ACC112 (cell line): ENCODE measurements at regions not wholly inside any gene's neighbourhood (a gene's known extent, or its start where the extent isn't known, plus 50 kb on each side); places are given as distances from the start of the nearest gene placed in this dataset.

Experiments used
- H2AFZ ChIP-seq: fragments of 200-600 bp; sonication (generic); one replicate; pipeline ENCODE4 v1.6.0; 2017; ENCODE audit warnings: antibody characterized with exemption, low read length; ENCODE audit not compliant: unreplicated experiment
- H3K27ac ChIP-seq: fragments of 200-600 bp; sonication (generic); 2 replicates; pipeline ENCODE4 v1.5.1; 2014; ENCODE audit warnings: low read depth, mild to moderate bottlenecking, antibody characterized with exemption, low read length, moderate library complexity
- H3K27me3 ChIP-seq: fragments of 200-600 bp; sonication (generic); 2 replicates; pipeline ENCODE4 v1.6.1; 2014; ENCODE audit warnings: mild to moderate bottlenecking, antibody characterized with exemption, low read length, moderate library complexity, mixed read lengths; ENCODE audit not compliant: insufficient read depth
- H3K36me3 ChIP-seq: fragments of 200-600 bp; sonication (generic); 2 replicates; pipeline ENCODE4 v1.6.1; 2016; ENCODE audit warnings: mild to moderate bottlenecking, antibody characterized with exemption, low read length, moderate library complexity, mixed read lengths; ENCODE audit not compliant: insufficient read depth
- H3K4me1 ChIP-seq: fragments of 200-600 bp; sonication (generic); one replicate; pipeline ENCODE4 v1.6.1; 2016; ENCODE audit warnings: low read length, mixed read lengths; ENCODE audit not compliant: insufficient read depth, unreplicated experiment, control insufficient read depth
- H3K4me3 ChIP-seq: fragments of 200-600 bp; sonication (generic); 2 replicates; pipeline ENCODE4 v1.5.1; 2014; ENCODE audit warnings: mild to moderate bottlenecking, low read depth, low read length
- H3K79me2 ChIP-seq: fragments of 200-600 bp; sonication (generic); one replicate; pipeline ENCODE4 v1.6.0; 2016; ENCODE audit warnings: low read length; ENCODE audit not compliant: control insufficient read depth, unreplicated experiment, insufficient read depth

GRCh38 chr2:42923580-42924417 is 131.4 kb upstream of the HAAO start:
- H2AFZ ChIP-seq: peak overlapping the region; percentile 14
- peaks cover 49% of the 10 kb centered on the region for H3K4me1 ChIP-seq
- H3K79me2 ChIP-seq: no peaks in the 10 kb centered on the region
- no peaks in the 10 kb centered on the region for H3K27me3 ChIP-seq
- H3K27ac ChIP-seq: peak overlapping the region; percentile 99
- no peak overlapping the region for H3K4me3 ChIP-seq
- no peaks in the 10 kb centered on the region for H3K36me3 ChIP-seq

DNA sequence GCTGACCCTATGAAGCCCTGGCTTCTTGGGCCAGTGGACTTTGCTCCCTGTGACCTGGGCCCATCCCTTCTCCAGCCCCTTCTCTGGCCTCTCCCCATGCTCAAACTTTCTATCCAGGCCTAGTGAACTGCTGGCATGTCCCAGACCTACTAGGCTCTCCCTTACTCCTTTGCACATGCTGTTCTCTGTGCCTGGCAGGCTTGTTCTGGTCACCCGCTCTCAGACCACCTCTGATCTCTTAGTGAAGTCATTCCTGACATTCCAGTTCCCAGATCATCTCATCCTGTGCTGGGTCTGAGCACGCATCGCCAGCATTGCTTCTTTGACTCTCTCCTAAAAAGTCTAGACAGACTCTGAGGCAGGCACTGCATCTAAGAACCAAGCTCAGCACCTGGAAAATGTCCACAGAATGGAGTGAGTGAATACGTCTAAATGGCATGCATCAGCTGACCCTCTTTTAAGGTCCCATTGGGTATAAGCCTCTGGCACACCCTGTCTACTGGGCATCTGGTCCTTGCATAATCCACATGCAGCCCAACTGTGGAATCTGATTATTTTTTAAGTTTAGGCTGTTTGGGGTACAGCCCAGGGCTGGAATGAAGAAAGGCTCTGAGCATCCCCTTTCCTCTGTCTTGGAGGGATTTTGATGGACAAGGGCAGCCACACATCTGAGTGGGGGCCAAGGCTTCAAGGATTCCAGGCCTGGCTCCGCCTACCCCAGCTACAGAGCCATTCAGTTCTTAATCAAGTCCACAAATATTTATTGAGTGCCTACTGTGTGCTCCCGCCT is 130.6 kb upstream of the HAAO start:
- H3K4me3 ChIP-seq: no peak overlapping the region
- H3K27ac ChIP-seq: peak overlapping the region; percentile 99
- H2AFZ ChIP-seq: no peak overlapping the region
- no peaks in the 10 kb centered on the region for H3K79me2 ChIP-seq
- H3K4me1 ChIP-seq: peaks cover 54% of the 10 kb centered on the region
- no peaks in the 10 kb centered on the region for H3K27me3 ChIP-seq
- no peaks in the 10 kb centered on the region for H3K36me3 ChIP-seq

GRCh38 chr2:42922293-42922692 is 129.9 kb upstream of the HAAO start:
- Histone ChIP-seq H3K4me3 (no peak overlapping the region), H3K4me1 (peaks cover 60% of the 10 kb centered on the region), H3K27ac (peak overlapping the region; percentile 99), H2AFZ (no peak overlapping the region), H3K79me2 (no peaks in the 10 kb centered on the region), H3K27me3 (no peaks in the 10 kb centered on the region), H3K36me3 (no peaks in the 10 kb centered on the region)

DNA sequence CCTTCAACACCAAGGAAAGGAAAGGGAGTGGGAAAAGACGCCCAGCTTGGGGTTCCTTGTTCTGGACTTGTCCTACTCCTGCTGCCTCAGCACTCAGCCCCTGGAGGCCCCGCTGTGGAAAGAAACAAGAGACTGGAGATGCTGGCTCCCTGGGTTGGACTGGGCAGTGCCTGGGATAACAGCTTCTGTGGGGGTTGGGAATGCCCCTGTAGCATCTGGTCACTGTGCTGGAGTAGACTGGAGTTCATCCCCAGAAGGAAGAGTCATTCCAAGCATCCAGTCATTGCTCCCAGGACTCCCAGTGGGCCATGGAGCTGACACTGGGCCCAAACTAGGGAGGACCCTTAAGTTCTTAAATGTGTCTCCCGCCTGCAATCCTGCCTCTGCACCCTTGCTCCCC is 129.3 kb upstream of the HAAO start:
- no peak overlapping the region for H3K4me3 ChIP-seq
- no peaks in the 10 kb centered on the region for H3K27me3 ChIP-seq
- no peaks in the 10 kb centered on the region for H3K36me3 ChIP-seq
- H2AFZ ChIP-seq: no peak overlapping the region
- H3K79me2 ChIP-seq: no peaks in the 10 kb centered on the region
- H3K27ac ChIP-seq: peak overlapping the region; percentile 99; the same call in 1 of the 2 replicates
- peaks cover 66% of the 10 kb centered on the region for H3K4me1 ChIP-seq

GRCh38 chr2:42921147-42921520 is 128.8 kb upstream of the HAAO start:
- no peaks in the 10 kb centered on the region for H3K36me3 ChIP-seq
- H3K79me2 ChIP-seq: no peaks in the 10 kb centered on the region
- H3K27ac ChIP-seq: no peak overlapping the region
- H3K4me3 ChIP-seq: no peak overlapping the region
- no peak overlapping the region for H2AFZ ChIP-seq
- no peaks in the 10 kb centered on the region for H3K27me3 ChIP-seq
- peaks cover 64% of the 10 kb centered on the region for H3K4me1 ChIP-seq

DNA sequence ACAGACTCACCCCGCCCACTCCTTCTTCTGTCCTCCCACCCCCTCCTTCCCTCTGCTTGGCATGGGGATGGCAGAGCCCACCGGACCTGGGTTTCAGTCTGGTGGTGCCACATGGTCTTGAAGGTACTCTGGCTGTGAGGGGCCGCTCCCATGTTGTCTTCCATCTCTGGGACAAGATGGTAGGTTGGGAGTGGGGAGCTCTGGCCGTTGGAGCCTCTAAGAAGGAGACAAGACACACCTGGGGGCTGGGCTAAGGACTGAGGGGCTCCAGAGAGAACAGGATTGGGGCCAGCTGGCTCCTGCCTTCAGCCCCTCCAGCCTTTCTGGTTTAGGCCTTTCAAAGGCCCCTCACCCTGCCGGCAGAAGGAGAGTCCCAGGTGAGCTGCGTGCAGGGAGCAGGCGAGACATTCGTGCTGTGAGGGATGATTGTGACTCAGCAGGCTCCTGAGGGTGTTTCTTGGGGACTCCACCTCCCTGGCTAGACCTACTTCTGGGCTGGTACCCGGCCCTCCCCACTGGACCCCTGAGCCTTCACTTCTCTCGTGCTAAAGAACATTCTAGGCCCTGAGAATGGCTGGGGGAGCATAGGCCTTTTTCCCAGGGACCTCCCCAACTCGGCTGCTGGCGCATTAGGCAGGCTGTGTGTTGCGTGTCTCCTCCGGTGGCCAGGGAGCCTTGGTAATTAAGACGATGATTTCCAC is 128.2 kb upstream of the HAAO start:
- no peaks in the 10 kb centered on the region for H3K27me3 ChIP-seq
- no peaks in the 10 kb centered on the region for H3K36me3 ChIP-seq
- no peaks in the 10 kb centered on the region for H3K79me2 ChIP-seq
- no peak overlapping the region for H3K4me3 ChIP-seq
- no peak overlapping the region for H2AFZ ChIP-seq
- no peak overlapping the region for H3K27ac ChIP-seq
- H3K4me1 ChIP-seq: peaks cover 59% of the 10 kb centered on the region

GRCh38 chr2:42918671-42919318 is 126.4 kb upstream of the HAAO start:
- H2AFZ ChIP-seq: no peak overlapping the region
- H3K36me3 ChIP-seq: no peaks in the 10 kb centered on the region
- no peak overlapping the region for H3K27ac ChIP-seq
- H3K27me3 ChIP-seq: no peaks in the 10 kb centered on the region
- no peaks in the 10 kb centered on the region for H3K79me2 ChIP-seq
- peaks cover 43% of the 10 kb centered on the region for H3K4me1 ChIP-seq
- no peak overlapping the region for H3K4me3 ChIP-seq

DNA sequence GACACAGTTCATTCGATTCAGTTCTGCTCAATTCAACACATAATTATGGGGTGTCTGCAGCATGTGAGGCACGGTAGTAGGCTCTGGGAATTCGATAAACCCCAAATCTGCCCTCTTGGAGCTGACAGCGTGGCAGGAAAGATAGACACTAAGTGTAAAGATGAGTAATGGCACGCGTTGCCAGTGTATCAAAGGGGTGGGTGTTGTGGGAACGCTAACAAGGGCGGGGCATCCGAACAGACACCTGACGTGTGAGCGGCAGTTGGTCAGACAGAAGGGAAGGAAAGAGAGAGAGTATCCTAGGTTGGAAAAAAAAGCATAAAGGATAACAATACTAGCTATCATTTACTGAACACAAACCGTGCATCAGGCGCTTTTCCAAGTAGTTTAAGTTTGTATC is 125.7 kb upstream of the HAAO start:
- Histone ChIP-seq H3K4me1 (peaks cover 42% of the 10 kb centered on the region), H3K27ac (peak overlapping the region; percentile 67), H3K36me3 (no peaks in the 10 kb centered on the region), H2AFZ (no peak overlapping the region), H3K4me3 (peak overlapping the region; percentile 48), H3K27me3 (no peaks in the 10 kb centered on the region), H3K79me2 (no peaks in the 10 kb centered on the region)

DNA sequence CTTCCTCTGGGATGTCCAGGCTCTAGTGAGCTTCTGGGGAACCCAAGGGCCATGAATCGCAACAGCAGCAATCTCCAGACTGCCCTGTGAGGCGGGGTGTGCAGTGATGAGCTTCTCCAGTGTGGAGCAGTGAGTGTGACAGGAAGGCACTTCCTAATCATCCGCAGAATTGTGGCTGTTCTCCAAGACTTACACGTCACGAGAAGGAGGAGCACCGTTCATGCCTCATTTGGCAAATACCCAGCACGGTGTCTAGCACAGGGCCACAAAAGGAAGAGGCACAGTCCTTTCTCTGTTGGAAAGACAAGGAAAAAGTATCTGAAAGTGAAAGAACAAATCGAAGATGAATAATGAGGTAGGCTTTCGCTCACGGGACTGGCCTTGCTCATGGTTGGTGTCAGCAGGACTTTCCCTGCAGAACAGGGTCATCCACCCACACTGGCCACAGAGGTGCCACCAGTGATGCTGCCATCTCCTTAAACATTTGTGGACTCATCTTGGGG is 125.1 kb upstream of the HAAO start:
- Histone ChIP-seq H3K4me1 (peaks cover 38% of the 10 kb centered on the region), H3K27ac (peak overlapping the region; percentile 67), H2AFZ (peak overlapping the region; percentile 69), H3K4me3 (peak overlapping the region; percentile 48), H3K36me3 (no peaks in the 10 kb centered on the region), H3K79me2 (no peaks in the 10 kb centered on the region), H3K27me3 (no peaks in the 10 kb centered on the region)

- Histone ChIP-seq H3K36me3 (no peaks in the 10 kb centered on the region), H3K79me2 (no peaks in the 10 kb centered on the region), H3K27ac (no peak overlapping the region), H3K27me3 (no peaks in the 10 kb centered on the region), H2AFZ (no peak overlapping the region), H3K4me1 (peaks cover 30% of the 10 kb centered on the region), H3K4me3 (no peak overlapping the region)
These were observed 123.9 kb upstream of the HAAO start for GRCh38 chr2:42916324-42916723.
